SIG-M5 treated with dmso at 0.1 percent for 504 hours (cell line): ENCODE measurements at regions not wholly inside any gene's neighbourhood (a gene's known extent, or its start where the extent isn't known, plus 50 kb on each side); places are given as distances from the start of the nearest gene placed in this dataset.

ENCODE experiments used
- DNase-seq: peaks from one replicate; lab custom pipeline; 2025; ENCODE audit not compliant: unreplicated experiment; lab: John Stamatoyannopoulos, UW

- no peak for DNase-seq
Observed at GRCh38 chr1:219993554-219994433, 52.5 kb downstream of the EPRS1 start.

DNA sequence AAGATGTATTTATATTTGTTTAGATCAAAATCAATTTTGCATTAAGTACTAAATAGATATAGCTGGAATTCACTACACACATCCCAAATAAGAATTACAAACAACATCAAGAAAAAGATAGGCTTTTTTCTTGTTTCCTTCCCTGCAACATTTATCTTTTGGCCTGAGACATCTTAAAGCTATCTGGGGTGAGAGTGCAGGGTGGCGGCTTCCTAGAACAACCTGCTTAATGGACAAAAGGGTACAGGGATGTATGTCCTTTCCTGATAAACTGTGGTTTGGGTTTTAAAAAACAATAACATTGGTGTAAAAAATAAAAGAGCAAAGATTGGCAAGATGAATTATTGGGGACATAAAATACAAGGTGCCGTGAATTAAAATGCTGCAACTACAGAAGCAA lies 54.4 kb downstream of the EPRS1 start:
- DNase-seq: no peak

- DNase-seq: no peak
Observed at GRCh38 chr1:219991511-219991810, 54.8 kb downstream of the EPRS1 start.

- DNase-seq: peak; percentile 56
Observed at GRCh38 chr1:219990782-219991510, 55.4 kb downstream of the EPRS1 start.

GRCh38 chr1:219989766-219990165 lies 56.5 kb downstream of the EPRS1 start:
- DNase-seq: no peak

GRCh38 chr1:219988818-219989217 lies 57.5 kb downstream of the EPRS1 start:
- DNase-seq: no peak

GRCh38 chr1:219988387-219988786 lies 57.9 kb downstream of the EPRS1 start:
- no peak for DNase-seq

- DNase-seq: no peak
Observed at GRCh38 chr1:219987325-219987724, 59.0 kb upstream of the SLC30A10 start.

- no peak for DNase-seq
Observed at GRCh38 chr1:219985169-219985568, 56.8 kb upstream of the SLC30A10 start.
